GM23338 (cell line): ENCODE measurements at regions not wholly inside any gene's neighbourhood (a gene's known extent, or its start where the extent isn't known, plus 50 kb on each side); places are given as distances from the start of the nearest gene placed in this dataset.
A peak's percentile ranks its signal among the peaks of the same experiment; 100 is the strongest.

Experiments used
- ATAC-seq: fragments of 200-7000 bp; cut with Tn5 transposase; 3 replicates; pipeline ENCODE4 v1.9.1; 2020
- DNase-seq: peaks from one replicate; pipeline ENCODE4 v3.0.0-alpha.2; 2015; ENCODE audit warnings: low spot score
- H2AFZ ChIP-seq: fragments of 200-600 bp; sonication (generic); 2 replicates; pipeline ENCODE4 v1.8.0; 2016; ENCODE audit warnings: antibody characterized with exemption, mild to moderate bottlenecking, moderate library complexity
- H3F3A ChIP-seq: fragments of 200-600 bp; sonication (generic); replicated peaks from 2 replicates; pipeline ENCODE4 v1.8.0; 2017; ENCODE audit warnings: antibody characterized with exemption, mixed run types, low read depth
- H3K27ac ChIP-seq: fragments of 200-600 bp; sonication (generic); 2 replicates; pipeline ENCODE4 v1.6.1; 2016; ENCODE audit warnings: low read depth
- H3K27me3 ChIP-seq: fragments of 200-600 bp; sonication (generic); 2 replicates; pipeline ENCODE4 v1.8.0; 2016; ENCODE audit warnings: mild to moderate bottlenecking, mixed run types, moderate library complexity; ENCODE audit not compliant: insufficient read depth
- H3K36me3 ChIP-seq: fragments of 200-600 bp; sonication (generic); 2 replicates; pipeline ENCODE4 v1.8.0; 2016; ENCODE audit warnings: mild to moderate bottlenecking; ENCODE audit not compliant: insufficient read depth
- H3K4me1 ChIP-seq: fragments of 200-600 bp; sonication (generic); 2 replicates; pipeline ENCODE4 v1.8.0; 2016; ENCODE audit warnings: mild to moderate bottlenecking, moderate library complexity; ENCODE audit not compliant: insufficient read depth
- H3K4me2 ChIP-seq: fragments of 200-600 bp; sonication (generic); 2 replicates; pipeline ENCODE4 v1.7.1; 2017; ENCODE audit warnings: mixed run types
- H3K4me3 ChIP-seq: fragments of 200-600 bp; sonication (generic); 2 replicates; pipeline ENCODE4 v1.6.1; 2016; ENCODE audit warnings: mixed run types
- H3K79me2 ChIP-seq: fragments of 200-600 bp; sonication (generic); replicated peaks from 2 replicates; pipeline ENCODE4 v1.8.0; 2017; ENCODE audit warnings: mild to moderate bottlenecking; ENCODE audit not compliant: insufficient read depth
- H3K9me2 ChIP-seq: fragments of 200-600 bp; sonication (generic); 2 replicates; pipeline ENCODE4 v1.8.0; 2017; ENCODE audit not compliant: insufficient read depth
- H4K20me1 ChIP-seq: fragments of 200-600 bp; sonication (generic); replicated peaks from 2 replicates; pipeline ENCODE4 v1.8.0; 2017; ENCODE audit warnings: mild to moderate bottlenecking; ENCODE audit not compliant: insufficient read depth
- H3K27ac Mint-ChIP-seq: 2 replicates; pipeline ENCODE4 v1.8.0; 2020; ENCODE audit warnings: inconsistent platforms, mild to moderate bottlenecking, moderate library complexity, mixed read lengths
- H3K27me3 Mint-ChIP-seq: 3 replicates; pipeline ENCODE4 v1.8.0; 2022; ENCODE audit warnings: low read depth, mild to moderate bottlenecking, moderate library complexity, mixed read lengths, inconsistent platforms; ENCODE audit not compliant: insufficient read depth, poor library complexity
- H3K36me3 Mint-ChIP-seq: 3 replicates; pipeline ENCODE4 v1.8.0; 2021; ENCODE audit warnings: low read depth, mild to moderate bottlenecking, inconsistent platforms, moderate library complexity, mixed read lengths
- H3K4me1 Mint-ChIP-seq: 3 replicates; pipeline ENCODE4 v1.8.0; 2020; ENCODE audit warnings: mild to moderate bottlenecking, inconsistent platforms, mixed read lengths
- H3K4me3 Mint-ChIP-seq: 3 replicates; pipeline ENCODE4 v1.8.0; 2021; ENCODE audit warnings: moderate library complexity, mild to moderate bottlenecking, inconsistent platforms, mixed read lengths
- H3K9me3 Mint-ChIP-seq: 3 replicates; pipeline ENCODE4 v1.8.0; 2020; ENCODE audit warnings: moderate library complexity, mild to moderate bottlenecking, inconsistent platforms, mixed read lengths
- CREB1 ChIP-seq: fragments of 250-450 bp; sonication (Bioruptor Pico); IDR thresholded peaks from 2 replicates; pipeline ENCODE4 v1.5.0; 2020; ENCODE audit warnings: low read depth, mild to moderate bottlenecking, moderate library complexity
- EZH2 ChIP-seq: fragments of 200-600 bp; sonication (generic); IDR thresholded peaks from one replicate; pipeline ENCODE4 v1.8.0; 2017; ENCODE audit warnings: antibody characterized with exemption, mild to moderate bottlenecking, low read depth; ENCODE audit not compliant: unreplicated experiment
- EZH2phosphoT487 ChIP-seq: fragments of 200-600 bp; sonication (generic); IDR thresholded peaks from one replicate; pipeline ENCODE4 v1.8.1; 2018; ENCODE audit warnings: antibody characterized with exemption; ENCODE audit not compliant: unreplicated experiment
- JUNB ChIP-seq: IDR thresholded peaks from one replicate; pipeline ENCODE4 v1.6.1; 2016; ENCODE audit warnings: antibody characterized with exemption; ENCODE audit not compliant: unreplicated experiment
- REST ChIP-seq: IDR thresholded peaks from one replicate; pipeline ENCODE4 v1.6.1; 2018; ENCODE audit warnings: antibody characterized with exemption; ENCODE audit not compliant: unreplicated experiment
- ZNF114 ChIP-seq: fragments of 250-450 bp; sonication (Bioruptor Pico); IDR thresholded peaks from 2 replicates; pipeline ENCODE4 v1.5.0; 2020; ENCODE audit warnings: mild to moderate bottlenecking, moderate library complexity
- ZNF462 ChIP-seq: fragments of 250-450 bp; sonication (Bioruptor Pico); IDR thresholded peaks from 2 replicates; pipeline ENCODE4 v1.5.0; 2020; ENCODE audit warnings: mild to moderate bottlenecking, moderate library complexity

- no peak overlapping the region for H3K27ac Mint-ChIP-seq
- TF ChIP-seq REST (no peak), CREB1 (CRISPR knock-in tag) (no peak), EZH2 (no peak)
- Histone ChIP-seq H3K4me3 (no peak overlapping the region), H3K27me3 (no peaks in the 10 kb centered on the region), H3F3A (no peaks in the 10 kb centered on the region), H3K36me3 (no peaks in the 10 kb centered on the region; the same call in 1 of the 2 replicates), H4K20me1 (no peaks in the 10 kb centered on the region), H3K9me2 (0 out of 2 replicates have a peak, but pooled peaks cover 9% of the 10 kb centered on the region), H3K27ac (no peak overlapping the region), H3K79me2 (no peaks in the 10 kb centered on the region), H3K4me1 (no peaks in the 10 kb centered on the region), H2AFZ (peak overlapping the region; percentile 89; the same call in 1 of the 2 replicates), H3K4me2 (no peak overlapping the region)
- DNase-seq: no peak
- H3K4me3 Mint-ChIP-seq: no peak overlapping the region
- H3K36me3 Mint-ChIP-seq: no peaks in the 10 kb centered on the region
- ATAC-seq: no peak
- H3K4me1 Mint-ChIP-seq: no peaks in the 10 kb centered on the region
- H3K27me3 Mint-ChIP-seq: no peaks in the 10 kb centered on the region
- no peaks in the 10 kb centered on the region for H3K9me3 Mint-ChIP-seq
Measured at GRCh38 chr4:10816571-10816970, 132.0 kb upstream of the CLNK start.

DNA sequence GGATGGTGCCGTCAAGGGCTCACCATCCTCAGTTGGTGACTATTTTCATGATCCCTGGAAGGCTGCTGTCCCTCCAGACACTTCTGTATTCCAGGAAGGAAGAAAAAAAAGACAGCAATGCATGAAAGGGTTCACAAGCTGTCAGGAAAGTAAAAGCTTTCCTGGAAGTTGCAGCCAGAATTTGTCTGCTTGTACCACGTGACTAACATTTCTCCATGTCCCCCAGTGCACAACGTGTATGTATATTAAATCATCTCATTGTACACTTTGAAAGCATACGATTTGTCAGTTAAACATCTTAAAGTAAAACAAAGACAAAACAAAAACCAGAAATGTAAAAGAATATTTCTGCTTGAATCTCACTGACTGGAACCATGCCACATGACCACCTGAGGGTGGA lies 127.4 kb upstream of the CLNK start:
- 0 out of 2 replicates have a peak overlapping the region, but pooled peaks have one; percentile 1 for H2AFZ ChIP-seq
- H3K27ac ChIP-seq: no peak overlapping the region
- ATAC-seq (no peak), DNase-seq (no peak)
- no peaks in the 10 kb centered on the region; the same call in 2 of the 3 replicates for H3K36me3 Mint-ChIP-seq
- H3K4me1 ChIP-seq: no peaks in the 10 kb centered on the region
- H3K4me3 ChIP-seq: no peak overlapping the region
- 0 out of 2 replicates have a peak, but pooled peaks cover 5% of the 10 kb centered on the region for H3K9me2 ChIP-seq
- H3K27me3 Mint-ChIP-seq: peaks cover 5% of the 10 kb centered on the region
- H3F3A ChIP-seq: no peaks in the 10 kb centered on the region
- no peaks in the 10 kb centered on the region for H3K4me1 Mint-ChIP-seq
- no peak overlapping the region for H3K4me2 ChIP-seq
- no peaks in the 10 kb centered on the region for H3K79me2 ChIP-seq
- H4K20me1 ChIP-seq: no peaks in the 10 kb centered on the region
- H3K27me3 ChIP-seq: no peaks in the 10 kb centered on the region
- no peaks in the 10 kb centered on the region; the same call in 1 of the 2 replicates for H3K36me3 ChIP-seq
- no peaks in the 10 kb centered on the region; the same call in 2 of the 3 replicates for H3K9me3 Mint-ChIP-seq
- no peak overlapping the region for H3K4me3 Mint-ChIP-seq
- H3K27ac Mint-ChIP-seq: no peak overlapping the region
- no peak for TF ChIP-seq JUNB
- TF ChIP-seq ZNF462 (CRISPR knock-in tag): no peak
- no peak for TF ChIP-seq ZNF114 (CRISPR knock-in tag)
- no peak for TF ChIP-seq REST
- TF ChIP-seq EZH2phosphoT487: no peak
